Endodermal cell (in vitro differentiated cells): ENCODE measurements at regions not wholly inside any gene's neighbourhood (a gene's known extent, or its start where the extent isn't known, plus 50 kb on each side); places are given as distances from the start of the nearest gene placed in this dataset.

ENCODE experiments used
- DNase-seq: peaks from one replicate; pipeline ENCODE4 v3.0.0-alpha.2; 2017
- H3K27ac ChIP-seq: 2 replicates; pipeline ENCODE4 v1.5.1; 2013; ENCODE audit warnings: mild to moderate bottlenecking, low read depth, low read length, moderate library complexity
- H3K27me3 ChIP-seq: 2 replicates; pipeline ENCODE4 v1.6.1; 2013; ENCODE audit warnings: mild to moderate bottlenecking, low read length, moderate library complexity; ENCODE audit not compliant: insufficient read depth, control insufficient read depth, poor library complexity, severe bottlenecking
- H3K36me3 ChIP-seq: 2 replicates; pipeline ENCODE4 v1.7.0; 2013; ENCODE audit warnings: mild to moderate bottlenecking, low read length, moderate library complexity; ENCODE audit not compliant: control insufficient read depth, insufficient read depth
- H3K4me1 ChIP-seq: one replicate; pipeline ENCODE4 v1.7.0; 2013; ENCODE audit warnings: low read length; ENCODE audit not compliant: control insufficient read depth, insufficient read depth
- H3K4me3 ChIP-seq: 2 replicates; pipeline ENCODE4 v1.5.1; 2013; ENCODE audit warnings: mild to moderate bottlenecking, low read length, moderate library complexity
- H3K9ac ChIP-seq: 2 replicates; pipeline ENCODE4 v1.6.1; 2013; ENCODE audit warnings: mild to moderate bottlenecking, low read length, moderate library complexity; ENCODE audit not compliant: poor library complexity, severe bottlenecking; ENCODE audit errors: extremely low read depth
- H3K9me3 ChIP-seq: 2 replicates; pipeline ENCODE4 v1.6.1; 2013; ENCODE audit warnings: mild to moderate bottlenecking, low read length, moderate library complexity; ENCODE audit not compliant: control insufficient read depth
- H3K27ac Mint-ChIP-seq: 2 replicates; pipeline ENCODE4 v1.8.0; 2020; ENCODE audit warnings: mixed read lengths
- H3K27me3 Mint-ChIP-seq: 2 replicates; pipeline ENCODE4 v1.8.0; 2021; ENCODE audit warnings: mild to moderate bottlenecking, mixed read lengths; ENCODE audit not compliant: insufficient read depth
- H3K36me3 Mint-ChIP-seq: 2 replicates; pipeline ENCODE4 v1.8.0; 2020; ENCODE audit warnings: low read depth, mixed read lengths
- H3K4me1 Mint-ChIP-seq: 2 replicates; pipeline ENCODE4 v1.8.0; 2020; ENCODE audit warnings: mixed read lengths
- H3K4me3 Mint-ChIP-seq: 2 replicates; pipeline ENCODE4 v1.8.0; 2020; ENCODE audit warnings: mild to moderate bottlenecking, moderate library complexity, mixed read lengths
- H3K9me3 Mint-ChIP-seq: 2 replicates; pipeline ENCODE4 v1.8.0; 2020; ENCODE audit warnings: mild to moderate bottlenecking, mixed read lengths
- CTCF ChIP-seq: fragments of 200-600 bp; sonication (generic); conservative IDR thresholded peaks from 2 replicates; pipeline ENCODE4 v1.5.0; 2021; ENCODE audit warnings: antibody characterized with exemption, mild to moderate bottlenecking
- WGBS, 2 experiments: methylation state at CpG; one replicate each; pipeline versions ENCODE4 v1.1.5 to v1.1.7; 2013; ENCODE audit warnings: missing lambda C conversion rate in 2 of 2, mixed read lengths in 1 of 2; ENCODE audit not compliant: insufficient coverage in 1 of 2, insufficient read length in 1 of 2; 5-methylcytosine and 5-hydroxymethylcytosine counted together

GRCh38 chr18:67612281-67612680, 95.8 kb upstream of the DSEL start:
- H3K27ac ChIP-seq: no peak overlapping the region
- Mint-ChIP-seq H3K9me3 (peaks cover 4% of the 10 kb centered on the region), H3K4me3 (no peak overlapping the region), H3K36me3 (no peaks in the 10 kb centered on the region), H3K4me1 (peaks cover 13% of the 10 kb centered on the region), H3K27me3 (no peaks in the 10 kb centered on the region), H3K27ac (no peak overlapping the region)
- H3K4me3 ChIP-seq: no peak overlapping the region
- TF ChIP-seq CTCF: no peak
- no peaks in the 10 kb centered on the region for H3K36me3 ChIP-seq
- no peaks in the 10 kb centered on the region for H3K27me3 ChIP-seq
- peaks cover 3% of the 10 kb centered on the region for H3K4me1 ChIP-seq
- peaks cover 4% of the 10 kb centered on the region for H3K9me3 ChIP-seq
- no peak for DNase-seq
- no peak overlapping the region for H3K9ac ChIP-seq
- WGBS, 2 experiments: 80% methylated on average over 1 of the region's 1 CpG

GRCh38 chr18:67608615-67609273, 92.2 kb upstream of the DSEL start:
- H3K9ac ChIP-seq: no peak overlapping the region
- H3K27me3 ChIP-seq: no peaks in the 10 kb centered on the region
- H3K9me3 ChIP-seq: no peaks in the 10 kb centered on the region
- no peak overlapping the region for H3K27ac ChIP-seq
- Mint-ChIP-seq H3K27me3 (no peaks in the 10 kb centered on the region), H3K27ac (no peak overlapping the region), H3K36me3 (no peaks in the 10 kb centered on the region), H3K4me1 (peaks cover 4% of the 10 kb centered on the region), H3K9me3 (peaks cover 9% of the 10 kb centered on the region), H3K4me3 (no peak overlapping the region)
- no peak for TF ChIP-seq CTCF
- DNase-seq: no peak
- no peaks in the 10 kb centered on the region for H3K36me3 ChIP-seq
- H3K4me3 ChIP-seq: no peak overlapping the region
- no peaks in the 10 kb centered on the region for H3K4me1 ChIP-seq
- WGBS, 2 experiments: 89 to 100% methylated on average over 1 of the region's 1 CpG

GRCh38 chr18:67608191-67608590, 91.7 kb upstream of the DSEL start:
- Mint-ChIP-seq H3K4me3 (no peak overlapping the region), H3K36me3 (no peaks in the 10 kb centered on the region), H3K27ac (no peak overlapping the region), H3K4me1 (no peaks in the 10 kb centered on the region), H3K9me3 (peaks cover 14% of the 10 kb centered on the region), H3K27me3 (no peaks in the 10 kb centered on the region)
- Histone ChIP-seq H3K27ac (no peak overlapping the region), H3K27me3 (no peaks in the 10 kb centered on the region), H3K4me3 (no peak overlapping the region), H3K36me3 (no peaks in the 10 kb centered on the region), H3K9ac (no peak overlapping the region), H3K9me3 (peaks cover 1% of the 10 kb centered on the region), H3K4me1 (no peaks in the 10 kb centered on the region)
- TF ChIP-seq CTCF: no peak
- DNase-seq: no peak
